WI38 (cell line): ENCODE measurements at regions not wholly inside any gene's neighbourhood (a gene's known extent, or its start where the extent isn't known, plus 50 kb on each side); places are given as distances from the start of the nearest gene placed in this dataset.

ENCODE experiments used
- H3K4me3 ChIP-seq: 2 replicates; pipeline ENCODE4 v1.5.1; 2011; ENCODE audit warnings: low read depth, mild to moderate bottlenecking, control low read depth, low read length
- CTCF ChIP-seq: IDR thresholded peaks from 2 replicates; pipeline ENCODE4 v1.5.1; 2012; ENCODE audit warnings: low read depth, mild to moderate bottlenecking, control low read depth, low read length

- TF ChIP-seq CTCF: no peak
- H3K4me3 ChIP-seq: no peak overlapping the region
Measured at GRCh38 chr13:39100996-39101738, 62.9 kb downstream of the NHLRC3 start.

- TF ChIP-seq CTCF: no peak
- H3K4me3 ChIP-seq: no peak overlapping the region
Measured at GRCh38 chr13:39102981-39103490, 64.8 kb downstream of the NHLRC3 start.

GRCh38 chr13:39105110-39105509 is 66.9 kb downstream of the NHLRC3 start:
- no peak overlapping the region for H3K4me3 ChIP-seq
- no peak for TF ChIP-seq CTCF

GRCh38 chr13:39106216-39107005 is 68.2 kb downstream of the NHLRC3 start:
- no peak for TF ChIP-seq CTCF
- no peak overlapping the region for H3K4me3 ChIP-seq

- H3K4me3 ChIP-seq: no peak overlapping the region
- no peak for TF ChIP-seq CTCF
Measured at GRCh38 chr13:39107561-39107960, 69.3 kb downstream of the NHLRC3 start.

- no peak for TF ChIP-seq CTCF
- H3K4me3 ChIP-seq: no peak overlapping the region
Measured at GRCh38 chr13:39108783-39109182, 70.5 kb downstream of the NHLRC3 start.

GRCh38 chr13:39110518-39111097 is 72.4 kb downstream of the NHLRC3 start:
- no peak for TF ChIP-seq CTCF
- no peak overlapping the region for H3K4me3 ChIP-seq
